ENCODE measurements at regions not wholly inside any gene's neighbourhood (a gene's known extent, or its start where the extent isn't known, plus 50 kb on each side); places are given as distances from the start of the nearest gene placed in this dataset.

DNA sequence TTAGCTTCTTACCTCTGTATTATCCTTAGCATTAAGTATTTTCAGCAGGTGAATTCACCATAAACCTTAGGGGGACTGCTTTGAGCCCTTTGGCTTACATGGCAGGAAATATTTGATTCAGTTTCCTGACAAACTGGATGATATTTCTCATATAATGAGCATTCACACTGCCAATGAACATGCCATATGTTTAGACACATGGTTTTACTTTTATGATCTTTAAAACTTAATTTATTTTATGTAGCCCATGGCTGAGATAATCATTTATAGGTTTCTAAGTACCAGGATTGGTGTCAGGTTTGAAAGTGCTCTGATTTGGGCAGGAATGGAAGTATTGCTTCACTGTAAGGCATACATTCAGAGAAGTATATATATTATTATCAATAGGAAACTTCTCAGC, 319.1 kb downstream of the ZPLD1 start:
- no peak for TF ChIP-seq EZH2 (IDR thresholded peaks at IDR 0.05; ENCODE audit: borderline replicate concordance, insufficient read depth, low read length, poor library complexity, severe bottlenecking)
- TF ChIP-seq EP300 (conservative IDR thresholded peaks at IDR 0.05; ENCODE audit: poor library complexity, severe bottlenecking), result no peak
- no peak for TF ChIP-seq TAF1 (IDR thresholded peaks at IDR 0.05; ENCODE audit: low read depth)
- TF ChIP-seq, protein P1, sequence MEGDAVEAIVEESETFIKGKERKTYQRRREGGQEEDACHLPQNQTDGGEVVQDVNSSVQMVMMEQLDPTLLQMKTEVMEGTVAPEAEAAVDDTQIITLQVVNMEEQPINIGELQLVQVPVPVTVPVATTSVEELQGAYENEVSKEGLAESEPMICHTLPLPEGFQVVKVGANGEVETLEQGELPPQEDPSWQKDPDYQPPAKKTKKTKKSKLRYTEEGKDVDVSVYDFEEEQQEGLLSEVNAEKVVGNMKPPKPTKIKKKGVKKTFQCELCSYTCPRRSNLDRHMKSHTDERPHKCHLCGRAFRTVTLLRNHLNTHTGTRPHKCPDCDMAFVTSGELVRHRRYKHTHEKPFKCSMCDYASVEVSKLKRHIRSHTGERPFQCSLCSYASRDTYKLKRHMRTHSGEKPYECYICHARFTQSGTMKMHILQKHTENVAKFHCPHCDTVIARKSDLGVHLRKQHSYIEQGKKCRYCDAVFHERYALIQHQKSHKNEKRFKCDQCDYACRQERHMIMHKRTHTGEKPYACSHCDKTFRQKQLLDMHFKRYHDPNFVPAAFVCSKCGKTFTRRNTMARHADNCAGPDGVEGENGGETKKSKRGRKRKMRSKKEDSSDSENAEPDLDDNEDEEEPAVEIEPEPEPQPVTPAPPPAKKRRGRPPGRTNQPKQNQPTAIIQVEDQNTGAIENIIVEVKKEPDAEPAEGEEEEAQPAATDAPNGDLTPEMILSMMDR (IDR thresholded peaks at IDR 0.05; ENCODE audit: poor library complexity, severe bottlenecking), result no peak
- no peak for TF ChIP-seq POLR2AphosphoS5 (IDR thresholded peaks at IDR 0.05)
